ENCODE measurements at regions not wholly inside any gene's neighbourhood (a gene's known extent, or its start where the extent isn't known, plus 50 kb on each side); places are given as distances from the start of the nearest gene placed in this dataset.

DNA sequence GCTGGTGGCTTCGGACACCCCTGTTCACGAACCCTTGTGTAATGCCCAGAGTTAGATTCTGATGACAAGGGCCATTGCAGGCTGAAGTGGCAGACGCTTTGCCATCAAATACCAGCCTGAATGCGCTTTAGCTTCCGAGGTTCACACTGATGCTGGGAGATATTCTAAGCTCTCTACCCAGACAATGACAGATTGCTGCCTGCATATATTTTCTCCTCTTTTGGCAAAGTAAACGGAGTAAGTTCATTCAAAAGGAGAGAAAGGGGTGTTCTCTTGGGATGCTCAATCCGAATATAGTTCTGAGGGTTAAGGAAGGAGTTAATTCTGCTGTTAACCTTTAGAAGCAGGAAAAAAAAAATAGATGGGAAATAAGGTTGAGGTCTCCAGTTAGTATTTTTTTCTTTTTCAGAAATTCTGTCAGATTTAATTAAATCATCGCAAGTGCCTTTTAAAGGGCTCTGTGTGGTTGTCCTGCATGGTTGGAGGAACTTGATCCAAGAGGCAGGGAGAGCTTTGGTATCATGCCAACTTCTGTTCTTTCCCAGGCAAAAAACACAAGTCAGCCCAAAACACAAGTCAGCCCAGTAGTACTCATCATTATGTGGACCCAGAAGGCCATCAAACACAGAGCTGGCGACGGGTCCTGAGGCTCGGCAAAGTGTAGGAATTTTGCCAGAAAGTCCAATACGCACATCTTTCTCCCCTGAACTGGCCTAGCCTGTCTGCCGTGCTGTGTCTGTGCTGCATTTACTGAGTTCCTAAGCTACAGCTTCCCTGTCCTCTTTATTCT, 70.9 kb upstream of the ST8SIA2 start:
- ChIA-PET POLR2A (no interaction called here), CTCF (interaction anchor here (0.7 kb wide), 2 partner anchors 378 to 708 kb away, joined by 3 to 5 read pairs; no protein-coding TSS in a partner anchor)
- Histone ChIP-seq H3K27ac (ENCODE audit: extremely low read depth, low read depth, low read length) (no peak overlapping the region), H3K4me3 (ENCODE audit: low read depth, low read length) (no peak overlapping the region), H3K9me3 (ENCODE audit: control insufficient read depth, insufficient read depth, low read depth, low read length) (no peaks in the 10 kb centered on the region), H3K4me1 (ENCODE audit: control insufficient read depth, insufficient read depth, low read length) (no peaks in the 10 kb centered on the region), H3K36me3 (ENCODE audit: control insufficient read depth in 2 of 2, insufficient read depth in 1 of 2, low read length in 2 of 2) (no peaks in the 10 kb centered on the region)
- no peak for TF ChIP-seq ZNF596 (tag by site-specific recombination; IDR thresholded peaks at IDR 0.05)
- no peak for TF ChIP-seq ZNF132 (tag by site-specific recombination; IDR thresholded peaks at IDR 0.05; ENCODE audit: borderline replicate concordance)
- TF ChIP-seq, protein P1, sequence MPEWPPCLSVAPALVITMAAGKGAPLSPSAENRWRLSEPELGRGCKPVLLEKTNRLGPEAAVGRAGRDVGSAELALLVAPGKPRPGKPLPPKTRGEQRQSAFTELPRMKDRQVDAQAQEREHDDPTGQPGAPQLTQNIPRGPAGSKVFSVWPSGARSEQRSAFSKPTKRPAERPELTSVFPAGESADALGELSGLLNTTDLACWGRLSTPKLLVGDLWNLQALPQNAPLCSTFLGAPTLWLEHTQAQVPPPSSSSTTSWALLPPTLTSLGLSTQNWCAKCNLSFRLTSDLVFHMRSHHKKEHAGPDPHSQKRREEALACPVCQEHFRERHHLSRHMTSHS (tag by site-specific recombination; IDR thresholded peaks at IDR 0.05), result no peak
- TF ChIP-seq, protein P2, sequence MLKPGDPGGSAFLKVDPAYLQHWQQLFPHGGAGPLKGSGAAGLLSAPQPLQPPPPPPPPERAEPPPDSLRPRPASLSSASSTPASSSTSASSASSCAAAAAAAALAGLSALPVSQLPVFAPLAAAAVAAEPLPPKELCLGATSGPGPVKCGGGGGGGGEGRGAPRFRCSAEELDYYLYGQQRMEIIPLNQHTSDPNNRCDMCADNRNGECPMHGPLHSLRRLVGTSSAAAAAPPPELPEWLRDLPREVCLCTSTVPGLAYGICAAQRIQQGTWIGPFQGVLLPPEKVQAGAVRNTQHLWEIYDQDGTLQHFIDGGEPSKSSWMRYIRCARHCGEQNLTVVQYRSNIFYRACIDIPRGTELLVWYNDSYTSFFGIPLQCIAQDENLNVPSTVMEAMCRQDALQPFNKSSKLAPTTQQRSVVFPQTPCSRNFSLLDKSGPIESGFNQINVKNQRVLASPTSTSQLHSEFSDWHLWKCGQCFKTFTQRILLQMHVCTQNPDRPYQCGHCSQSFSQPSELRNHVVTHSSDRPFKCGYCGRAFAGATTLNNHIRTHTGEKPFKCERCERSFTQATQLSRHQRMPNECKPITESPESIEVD (tag by site-specific recombination; IDR thresholded peaks at IDR 0.05), result no peak
- no peak for TF ChIP-seq ZNF391 (tag by site-specific recombination; IDR thresholded peaks at IDR 0.05; ENCODE audit: borderline replicate concordance, low read depth)
- TF ChIP-seq ZNF792 (tag by site-specific recombination; IDR thresholded peaks at IDR 0.05), result no peak
- TF ChIP-seq, protein P3, sequence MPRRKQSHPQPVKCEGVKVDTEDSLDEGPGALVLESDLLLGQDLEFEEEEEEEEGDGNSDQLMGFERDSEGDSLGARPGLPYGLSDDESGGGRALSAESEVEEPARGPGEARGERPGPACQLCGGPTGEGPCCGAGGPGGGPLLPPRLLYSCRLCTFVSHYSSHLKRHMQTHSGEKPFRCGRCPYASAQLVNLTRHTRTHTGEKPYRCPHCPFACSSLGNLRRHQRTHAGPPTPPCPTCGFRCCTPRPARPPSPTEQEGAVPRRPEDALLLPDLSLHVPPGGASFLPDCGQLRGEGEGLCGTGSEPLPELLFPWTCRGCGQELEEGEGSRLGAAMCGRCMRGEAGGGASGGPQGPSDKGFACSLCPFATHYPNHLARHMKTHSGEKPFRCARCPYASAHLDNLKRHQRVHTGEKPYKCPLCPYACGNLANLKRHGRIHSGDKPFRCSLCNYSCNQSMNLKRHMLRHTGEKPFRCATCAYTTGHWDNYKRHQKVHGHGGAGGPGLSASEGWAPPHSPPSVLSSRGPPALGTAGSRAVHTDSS (tag by site-specific recombination; IDR thresholded peaks at IDR 0.05), result no peak
- TF ChIP-seq, protein P4, sequence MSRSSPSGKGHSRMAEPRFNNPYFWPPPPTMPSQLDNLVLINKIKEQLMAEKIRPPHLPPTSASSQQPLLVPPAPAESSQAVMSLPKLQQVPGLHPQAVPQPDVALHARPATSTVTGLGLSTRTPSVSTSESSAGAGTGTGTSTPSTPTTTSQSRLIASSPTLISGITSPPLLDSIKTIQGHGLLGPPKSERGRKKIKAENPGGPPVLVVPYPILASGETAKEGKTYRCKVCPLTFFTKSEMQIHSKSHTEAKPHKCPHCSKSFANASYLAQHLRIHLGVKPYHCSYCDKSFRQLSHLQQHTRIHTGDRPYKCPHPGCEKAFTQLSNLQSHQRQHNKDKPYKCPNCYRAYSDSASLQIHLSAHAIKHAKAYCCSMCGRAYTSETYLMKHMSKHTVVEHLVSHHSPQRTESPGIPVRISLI (tag by site-specific recombination; IDR thresholded peaks at IDR 0.05), result no peak
- TF ChIP-seq TRIM28 (IDR thresholded peaks at IDR 0.05; ENCODE audit: borderline replicate concordance, low read length), result no peak
- TF ChIP-seq ZNF510 (tag by site-specific recombination; IDR thresholded peaks at IDR 0.05; ENCODE audit: insufficient replicate concordance), result no peak
- no peak for TF ChIP-seq MEIS1 (CRISPR knock-in tag; IDR thresholded peaks at IDR 0.05; ENCODE audit: borderline replicate concordance)

DNA sequence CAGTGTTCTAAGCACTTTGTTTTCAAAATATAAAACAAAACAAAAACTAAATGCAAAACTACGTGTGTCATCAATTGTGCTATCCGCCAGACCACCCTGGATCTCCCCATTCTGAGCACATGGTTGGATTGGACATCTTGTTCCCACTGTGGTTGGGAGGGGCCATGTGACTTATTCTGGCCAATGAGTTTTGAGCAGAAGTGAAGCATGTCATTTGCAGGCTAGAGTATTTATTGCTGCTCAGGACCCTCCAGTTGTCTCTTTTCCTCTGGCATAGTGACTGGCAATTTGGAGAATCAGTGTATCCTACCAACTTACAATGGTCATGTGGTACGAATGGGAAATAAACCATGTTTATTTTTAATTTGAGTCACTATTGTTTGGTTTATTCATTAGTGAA, 70.2 kb upstream of the ST8SIA2 start:
- ChIA-PET POLR2A (no interaction called here), CTCF (interaction anchor here (0.7 kb wide), 1 partner anchor 379 kb away, joined by 5 read pairs; no protein-coding TSS in a partner anchor)
- Histone ChIP-seq H3K9me3 (ENCODE audit: control insufficient read depth, insufficient read depth, low read depth, low read length) (no peaks in the 10 kb centered on the region), H3K36me3 (ENCODE audit: control insufficient read depth in 2 of 2, insufficient read depth in 1 of 2, low read length in 2 of 2) (no peaks in the 10 kb centered on the region), H3K4me3 (ENCODE audit: low read depth, low read length) (no peak overlapping the region), H3K27ac (ENCODE audit: extremely low read depth, low read depth, low read length) (no peak overlapping the region), H3K4me1 (ENCODE audit: control insufficient read depth, insufficient read depth, low read length) (no peaks in the 10 kb centered on the region)
- TF ChIP-seq ZNF777 (tag by site-specific recombination; IDR thresholded peaks at IDR 0.05; ENCODE audit: borderline replicate concordance) (no peak), GLIS1 (tag by site-specific recombination; IDR thresholded peaks at IDR 0.05) (no peak), ZNF837 (tag by site-specific recombination; IDR thresholded peaks at IDR 0.05) (no peak), ZNF311 (tag by site-specific recombination; IDR thresholded peaks at IDR 0.05; ENCODE audit: borderline replicate concordance) (no peak), ZFP3 (tag by site-specific recombination; IDR thresholded peaks at IDR 0.05; ENCODE audit: low read depth) (no peak), GLI4 (tag by site-specific recombination; IDR thresholded peaks at IDR 0.05) (no peak)
- TF ChIP-seq, protein P5, sequence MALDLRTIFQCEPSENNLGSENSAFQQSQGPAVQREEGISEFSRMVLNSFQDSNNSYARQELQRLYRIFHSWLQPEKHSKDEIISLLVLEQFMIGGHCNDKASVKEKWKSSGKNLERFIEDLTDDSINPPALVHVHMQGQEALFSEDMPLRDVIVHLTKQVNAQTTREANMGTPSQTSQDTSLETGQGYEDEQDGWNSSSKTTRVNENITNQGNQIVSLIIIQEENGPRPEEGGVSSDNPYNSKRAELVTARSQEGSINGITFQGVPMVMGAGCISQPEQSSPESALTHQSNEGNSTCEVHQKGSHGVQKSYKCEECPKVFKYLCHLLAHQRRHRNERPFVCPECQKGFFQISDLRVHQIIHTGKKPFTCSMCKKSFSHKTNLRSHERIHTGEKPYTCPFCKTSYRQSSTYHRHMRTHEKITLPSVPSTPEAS (tag by site-specific recombination; IDR thresholded peaks at IDR 0.05), result no peak

All from HEK293 (cell line).